ENCODE measurements at regions not wholly inside any gene's neighbourhood (a gene's known extent, or its start where the extent isn't known, plus 50 kb on each side); places are given as distances from the start of the nearest gene placed in this dataset.
A peak's percentile ranks its signal among the peaks of the same experiment; 100 is the strongest.

DNA sequence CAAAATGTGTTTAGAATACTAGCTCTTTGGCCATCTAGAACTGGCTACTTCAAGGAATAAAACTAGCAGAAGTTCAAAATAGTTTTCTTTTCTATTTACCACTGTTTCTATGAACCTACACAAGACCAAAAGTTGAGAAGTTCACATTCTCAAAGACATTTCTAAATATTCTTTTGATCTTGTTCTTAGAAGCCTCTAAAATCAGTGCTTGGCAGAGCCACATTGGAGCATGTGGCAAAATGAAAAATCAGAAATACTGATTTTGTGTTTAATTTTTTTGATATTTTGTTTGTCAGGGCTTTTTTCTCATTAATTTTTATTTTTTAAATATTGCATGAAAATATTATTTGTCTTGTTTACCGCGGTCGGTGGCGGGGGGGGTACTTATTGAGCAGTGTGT, 853.8 kb upstream of the INTU start:
- 90 to 97% methylated on average over 4 of the region's 4 CpGs for WGBS, 2 donors
- Histone ChIP-seq H3K36me3 (no peaks in the 10 kb centered on the region), H3K9me3 (no peaks in the 10 kb centered on the region), H3K4me1 (no peaks in the 10 kb centered on the region), H3K4me3 (no peak overlapping the region), H3K27me3 (no peaks in the 10 kb centered on the region), H3K27ac (no peak overlapping the region)
- TF ChIP-seq POLR2AphosphoS5 (IDR thresholded peaks at IDR 0.05) (no peak), EP300 (IDR thresholded peaks at IDR 0.05) (no peak), POLR2A (IDR thresholded peaks at IDR 0.05) (no peak)
- TF ChIP-seq, protein P1, sequence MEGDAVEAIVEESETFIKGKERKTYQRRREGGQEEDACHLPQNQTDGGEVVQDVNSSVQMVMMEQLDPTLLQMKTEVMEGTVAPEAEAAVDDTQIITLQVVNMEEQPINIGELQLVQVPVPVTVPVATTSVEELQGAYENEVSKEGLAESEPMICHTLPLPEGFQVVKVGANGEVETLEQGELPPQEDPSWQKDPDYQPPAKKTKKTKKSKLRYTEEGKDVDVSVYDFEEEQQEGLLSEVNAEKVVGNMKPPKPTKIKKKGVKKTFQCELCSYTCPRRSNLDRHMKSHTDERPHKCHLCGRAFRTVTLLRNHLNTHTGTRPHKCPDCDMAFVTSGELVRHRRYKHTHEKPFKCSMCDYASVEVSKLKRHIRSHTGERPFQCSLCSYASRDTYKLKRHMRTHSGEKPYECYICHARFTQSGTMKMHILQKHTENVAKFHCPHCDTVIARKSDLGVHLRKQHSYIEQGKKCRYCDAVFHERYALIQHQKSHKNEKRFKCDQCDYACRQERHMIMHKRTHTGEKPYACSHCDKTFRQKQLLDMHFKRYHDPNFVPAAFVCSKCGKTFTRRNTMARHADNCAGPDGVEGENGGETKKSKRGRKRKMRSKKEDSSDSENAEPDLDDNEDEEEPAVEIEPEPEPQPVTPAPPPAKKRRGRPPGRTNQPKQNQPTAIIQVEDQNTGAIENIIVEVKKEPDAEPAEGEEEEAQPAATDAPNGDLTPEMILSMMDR (IDR thresholded peaks at IDR 0.05): no peak
- DNase-seq: no peak
- no peak for ATAC-seq (ENCODE audit: low FRiP score in 2 of 2)

DNA sequence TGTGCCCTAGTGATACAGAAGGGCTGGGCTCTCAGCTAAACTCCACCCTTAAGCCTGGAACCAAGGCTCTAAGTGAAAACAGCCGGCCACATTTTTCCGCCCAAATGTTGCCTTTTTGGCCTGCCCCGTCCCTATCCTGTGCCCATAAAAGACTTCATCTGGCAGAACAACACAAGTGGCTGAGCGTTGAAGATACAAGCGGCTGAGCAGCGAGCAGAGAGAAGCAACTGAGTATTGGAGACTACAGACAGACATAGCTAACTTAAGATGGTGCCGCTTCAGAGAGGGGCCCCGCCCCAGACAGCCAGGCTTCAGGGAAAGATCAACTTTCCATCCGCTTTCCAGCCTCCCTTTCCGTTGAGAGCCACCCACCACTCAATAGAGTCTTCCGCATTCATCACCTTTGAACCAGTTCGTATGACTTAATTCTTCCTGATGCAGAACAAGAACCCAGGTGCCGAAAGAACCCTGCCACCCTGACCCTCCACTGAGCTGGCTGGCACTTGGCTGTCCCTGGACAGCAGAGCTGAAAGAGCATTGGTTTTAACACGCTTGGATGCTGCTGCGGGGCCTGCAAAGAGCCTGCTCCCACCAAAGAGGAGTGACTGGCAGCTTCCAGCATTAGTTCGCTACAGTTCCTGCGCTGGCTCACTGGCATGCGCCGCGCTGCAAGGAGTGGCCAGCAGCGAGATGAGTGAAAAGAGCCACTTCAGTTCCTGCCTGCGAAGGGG, 853.2 kb upstream of the INTU start:
- DNase-seq (peak in 1 of 2 donors; percentile 30), ATAC-seq (ENCODE audit: low FRiP score in 2 of 2) (peak in 1 of 2 donors; percentile 60)
- H3K27me3 ChIP-seq: no peaks in the 10 kb centered on the region
- TF ChIP-seq, protein P1 (IDR thresholded peaks at IDR 0.05): no peak
- no peak for TF ChIP-seq EP300 (IDR thresholded peaks at IDR 0.05)
- TF ChIP-seq POLR2AphosphoS5 (IDR thresholded peaks at IDR 0.05): no peak
- TF ChIP-seq POLR2A (IDR thresholded peaks at IDR 0.05): no peak
- H3K9me3 ChIP-seq: no peaks in the 10 kb centered on the region
- no peaks in the 10 kb centered on the region for H3K4me1 ChIP-seq
- H3K36me3 ChIP-seq: no peaks in the 10 kb centered on the region
- no peak overlapping the region for H3K4me3 ChIP-seq
- no peak overlapping the region for H3K27ac ChIP-seq
- 90 to 96% methylated on average over 21 to 22 of the region's 22 CpGs for WGBS, 2 donors

DNA sequence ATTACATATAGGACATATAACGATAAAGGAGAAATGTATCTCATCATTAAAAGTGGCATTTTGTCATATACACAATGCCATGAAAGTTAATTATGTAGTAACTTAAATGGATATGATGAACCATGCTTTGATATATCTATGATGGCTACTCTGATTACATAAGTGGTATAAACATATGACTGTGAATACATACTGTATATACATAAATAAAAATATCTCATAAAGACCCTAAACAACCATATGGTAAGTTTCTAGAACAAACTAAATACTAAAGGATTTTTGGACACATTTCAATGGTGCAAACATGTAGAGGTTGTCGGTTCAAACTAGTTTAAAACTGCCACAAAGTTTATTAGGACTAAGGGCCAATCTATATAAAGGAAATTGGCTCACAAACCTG, 849.6 kb upstream of the INTU start:
- 83 to 88% methylated on average over 2 of the region's 2 CpGs for WGBS, 2 donors
- no peak overlapping the region for H3K4me3 ChIP-seq
- TF ChIP-seq, protein P1 (IDR thresholded peaks at IDR 0.05): no peak
- TF ChIP-seq POLR2AphosphoS5 (IDR thresholded peaks at IDR 0.05) (no peak), EP300 (IDR thresholded peaks at IDR 0.05) (no peak), POLR2A (IDR thresholded peaks at IDR 0.05) (no peak)

DNA sequence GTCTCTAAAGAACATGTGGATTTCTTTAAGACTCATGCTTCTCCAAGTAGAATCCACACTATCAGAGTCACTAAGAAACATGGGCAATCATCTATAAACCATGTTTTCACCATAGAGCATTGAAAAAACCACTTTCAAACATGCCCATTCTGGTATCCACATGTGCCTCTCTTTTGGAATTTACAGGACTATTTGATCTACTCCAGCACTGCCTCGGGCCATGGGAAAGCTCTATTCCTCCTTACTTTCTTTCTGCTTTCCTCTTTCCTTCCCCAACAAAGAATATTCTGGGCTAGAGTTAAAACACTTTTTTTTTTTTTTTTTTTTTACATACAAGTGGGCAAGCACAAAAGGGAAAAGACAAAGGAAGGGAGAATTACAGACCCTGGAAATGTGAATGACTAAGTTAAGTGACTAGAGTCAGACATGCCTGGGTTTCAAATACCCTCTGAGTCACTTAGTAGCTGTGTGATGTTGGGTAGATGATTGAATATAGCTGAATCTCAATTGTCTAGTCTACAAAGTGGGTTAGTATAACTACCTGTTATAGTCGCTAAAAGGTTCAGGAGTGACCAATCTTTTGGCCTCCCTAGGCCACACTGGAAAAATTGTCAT, 847.7 kb upstream of the INTU start:
- H3K27me3 ChIP-seq: no peaks in the 10 kb centered on the region
- 84 to 90% methylated on average over 2 of the region's 2 CpGs for WGBS, 2 donors
- no peaks in the 10 kb centered on the region for H3K9me3 ChIP-seq
- ATAC-seq (ENCODE audit: low FRiP score in 2 of 2) (no peak), DNase-seq (no peak)
- H3K36me3 ChIP-seq: no peaks in the 10 kb centered on the region
- no peak overlapping the region for H3K4me3 ChIP-seq
- no peaks in the 10 kb centered on the region for H3K4me1 ChIP-seq
- TF ChIP-seq POLR2AphosphoS5 (IDR thresholded peaks at IDR 0.05) (no peak), POLR2A (IDR thresholded peaks at IDR 0.05) (no peak), EP300 (IDR thresholded peaks at IDR 0.05) (no peak)
- TF ChIP-seq, protein P1 (IDR thresholded peaks at IDR 0.05): no peak
- no peak overlapping the region for H3K27ac ChIP-seq

More for the DNA sequence above, 849.6 kb upstream of the INTU start:
- ATAC-seq (ENCODE audit: low FRiP score in 2 of 2) (no peak), DNase-seq (no peak)
- Histone ChIP-seq H3K27me3 (no peaks in the 10 kb centered on the region), H3K4me1 (no peaks in the 10 kb centered on the region), H3K9me3 (no peaks in the 10 kb centered on the region), H3K36me3 (no peaks in the 10 kb centered on the region), H3K27ac (no peak overlapping the region)
